Raji (cell line): ENCODE measurements at regions not wholly inside any gene's neighbourhood (a gene's known extent, or its start where the extent isn't known, plus 50 kb on each side); places are given as distances from the start of the nearest gene placed in this dataset.

Source experiments
- POLR2A ChIP-seq: IDR thresholded peaks from 2 replicates; pipeline ENCODE4 v1.6.1; 2011; ENCODE audit warnings: low read depth, low read length, control low read depth; ENCODE audit not compliant: insufficient read depth

GRCh38 chr2:104091894-104092293, 762.0 kb upstream of the POU3F3 start:
- TF ChIP-seq POLR2A, result no peak

GRCh38 chr2:104092886-104093285, 761.0 kb upstream of the POU3F3 start:
- TF ChIP-seq POLR2A, result no peak

GRCh38 chr2:104102615-104103014, 751.3 kb upstream of the POU3F3 start:
- TF ChIP-seq POLR2A, result no peak

- TF ChIP-seq POLR2A, result no peak
Measured at GRCh38 chr2:104109356-104109755, 744.6 kb upstream of the POU3F3 start.

- no peak for TF ChIP-seq POLR2A
Measured at GRCh38 chr2:104118889-104119288, 735.0 kb upstream of the POU3F3 start.

GRCh38 chr2:104120171-104120570, 733.7 kb upstream of the POU3F3 start:
- no peak for TF ChIP-seq POLR2A

- TF ChIP-seq POLR2A, result no peak
Measured at GRCh38 chr2:104125096-104125495, 728.8 kb upstream of the POU3F3 start.

GRCh38 chr2:104127049-104127770, 726.7 kb upstream of the POU3F3 start:
- TF ChIP-seq POLR2A, result no peak

- TF ChIP-seq POLR2A, result no peak
Measured at GRCh38 chr2:104140361-104140760, 713.6 kb upstream of the POU3F3 start.

- no peak for TF ChIP-seq POLR2A
Measured at GRCh38 chr2:104158191-104158590, 695.7 kb upstream of the POU3F3 start.

GRCh38 chr2:104163611-104164130, 690.2 kb upstream of the POU3F3 start:
- TF ChIP-seq POLR2A, result no peak

GRCh38 chr2:104164721-104165252, 689.1 kb upstream of the POU3F3 start:
- no peak for TF ChIP-seq POLR2A

- TF ChIP-seq POLR2A, result no peak
Measured at GRCh38 chr2:104177179-104177578, 676.7 kb upstream of the POU3F3 start.

GRCh38 chr2:104179644-104180043, 674.3 kb upstream of the POU3F3 start:
- TF ChIP-seq POLR2A, result no peak

- no peak for TF ChIP-seq POLR2A
Measured at GRCh38 chr2:104200533-104201168, 653.3 kb upstream of the POU3F3 start.

GRCh38 chr2:104213758-104214157, 640.2 kb upstream of the POU3F3 start:
- TF ChIP-seq POLR2A, result no peak
